NT2/D1 (cell line): ENCODE measurements at regions not wholly inside any gene's neighbourhood (a gene's known extent, or its start where the extent isn't known, plus 50 kb on each side); places are given as distances from the start of the nearest gene placed in this dataset.

Experiments
- SUZ12 ChIP-seq: IDR thresholded peaks from 2 replicates; pipeline ENCODE4 v1.6.1; 2011; ENCODE audit not compliant: insufficient read length, insufficient read depth; ENCODE audit errors: extremely low read depth
- YY1 ChIP-seq: IDR thresholded peaks from 2 replicates; pipeline ENCODE4 v1.6.1; 2011; ENCODE audit not compliant: insufficient read length, insufficient read depth
- ZNF274 ChIP-seq: IDR thresholded peaks from 2 replicates; pipeline ENCODE4 v1.6.1; 2011; ENCODE audit warnings: mild to moderate bottlenecking, low read depth, low read length

GRCh38 chr6:137676888-137677287 is 182.7 kb upstream of the OLIG3 start:
- TF ChIP-seq YY1 (no peak), ZNF274 (no peak), SUZ12 (no peak)
